GM19397 (cell line): ENCODE measurements at regions not wholly inside any gene's neighbourhood (a gene's known extent, or its start where the extent isn't known, plus 50 kb on each side); places are given as distances from the start of the nearest gene placed in this dataset.

Experiments
- ATAC-seq: cut with Tn5 transposase; IDR thresholded peaks from one replicate; pipeline ENCODE4 v1.9.1; 2021; ENCODE audit warnings: mild to moderate bottlenecking, moderate library complexity; ENCODE audit not compliant: unreplicated experiment

GRCh38 chrX:7233580-7234406 is 85.8 kb upstream of the PUDP start:
- no peak for ATAC-seq

- ATAC-seq = no peak
Measured at GRCh38 chrX:7228226-7228625, 80.3 kb upstream of the PUDP start.

DNA sequence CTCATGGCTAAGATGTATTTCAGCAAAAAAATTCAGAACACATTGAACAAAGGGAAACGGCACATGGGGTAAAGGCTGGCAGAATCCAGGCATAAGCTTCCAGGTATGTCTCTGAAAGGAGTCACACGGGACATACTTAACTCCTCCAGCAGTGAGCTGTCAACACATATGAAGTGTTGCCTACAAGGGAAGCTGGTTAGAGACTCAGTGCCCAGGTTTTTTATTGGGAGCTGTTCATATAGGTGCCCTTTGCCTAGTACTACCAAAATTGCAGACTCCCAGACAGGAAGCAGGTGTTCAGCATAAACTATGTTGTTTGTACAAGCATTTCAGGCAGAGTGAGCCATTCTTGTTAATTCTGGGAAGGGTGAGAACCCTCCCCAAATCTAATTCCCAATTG is 77.4 kb upstream of the PUDP start:
- no peak for ATAC-seq

DNA sequence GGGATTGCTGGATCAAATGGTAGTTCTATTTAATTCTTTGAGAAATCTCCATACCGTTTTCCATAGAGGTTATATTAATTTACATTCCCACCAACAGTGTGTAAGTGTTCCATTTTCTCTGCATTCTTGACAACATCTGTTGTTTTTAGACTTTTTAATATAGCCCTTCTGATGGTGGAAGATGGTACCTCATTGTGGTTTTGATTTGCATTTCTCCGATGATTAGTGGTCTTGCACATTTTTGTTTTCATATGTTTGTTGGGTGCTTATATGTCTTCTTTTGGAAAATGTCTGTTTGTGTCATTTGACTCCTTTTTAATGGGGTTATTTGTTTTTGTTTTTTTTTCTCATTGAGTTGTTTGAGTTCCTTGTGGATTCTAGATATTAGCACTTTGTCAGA is 75.3 kb upstream of the PUDP start:
- ATAC-seq = no peak

GRCh38 chrX:7220121-7220520 is 72.2 kb upstream of the PUDP start:
- no peak for ATAC-seq

DNA sequence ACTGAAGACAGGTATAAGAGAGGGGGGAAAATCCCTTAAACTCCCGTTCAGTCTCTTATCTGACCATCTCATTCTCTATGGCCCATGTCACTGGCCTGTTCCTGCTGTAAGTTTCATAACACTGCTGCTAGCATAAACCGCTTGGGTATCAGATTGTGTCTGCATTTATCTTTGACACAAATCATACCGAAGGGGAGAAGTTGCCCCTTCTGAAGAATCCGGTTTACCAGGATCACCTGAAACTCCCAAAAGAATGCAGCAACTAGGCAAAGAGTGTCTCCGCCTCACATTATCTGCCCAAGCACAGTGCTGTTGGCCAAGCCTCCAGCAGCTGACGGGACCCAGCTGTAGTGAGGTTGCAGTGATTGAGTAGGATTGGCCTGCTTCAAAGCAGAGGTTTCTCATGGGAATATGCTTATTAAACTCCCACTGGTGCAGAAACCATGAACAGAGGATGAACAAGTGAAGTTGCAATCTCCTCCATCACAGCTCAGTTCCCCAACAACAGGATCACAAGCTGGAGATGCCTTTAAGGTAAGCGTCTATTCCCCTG is 71.3 kb upstream of the PUDP start:
- ATAC-seq = no peak

DNA sequence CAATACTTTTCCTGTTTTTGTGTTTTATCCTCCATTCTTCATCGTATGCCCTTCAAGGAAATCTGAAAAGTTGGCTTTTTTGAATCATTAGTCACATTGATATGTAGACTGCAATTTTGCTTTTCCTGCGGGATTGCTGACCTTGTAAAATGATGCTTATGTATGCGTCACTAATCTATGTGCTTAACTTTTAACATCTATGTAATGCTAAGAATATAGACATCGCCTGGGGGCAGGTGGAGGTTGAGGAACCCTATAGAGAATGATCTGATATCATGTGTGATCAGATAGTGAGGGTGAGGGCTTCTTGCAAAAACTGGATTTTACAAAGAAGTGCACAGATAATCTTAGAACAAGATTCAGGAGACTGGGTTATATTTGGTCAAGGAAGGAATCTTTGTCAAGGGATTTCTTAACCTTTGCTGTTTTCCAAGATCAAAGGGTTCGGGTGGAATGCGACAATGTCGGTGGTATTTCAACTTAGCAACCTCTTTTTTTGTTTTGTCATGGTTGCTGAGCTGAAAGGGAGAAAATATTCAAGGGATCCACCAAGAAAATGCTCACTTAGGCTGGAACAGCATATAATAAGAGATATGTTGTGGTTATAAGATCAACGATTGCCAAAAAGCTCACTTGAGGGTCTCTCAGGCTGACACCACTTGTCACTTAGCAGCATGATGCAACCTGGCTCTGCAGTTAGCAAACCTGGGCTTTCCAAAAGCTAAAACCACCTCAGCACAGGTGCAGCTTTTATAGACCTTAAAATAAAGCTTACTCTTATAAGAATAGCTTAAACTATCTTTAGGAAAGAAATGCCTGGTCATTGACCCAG is 70.6 kb upstream of the PUDP start:
- no peak for ATAC-seq

- ATAC-seq = no peak
Measured at GRCh38 chrX:7216981-7217587, 69.1 kb upstream of the PUDP start.

- ATAC-seq = no peak
Measured at GRCh38 chrX:7215842-7216241, 67.9 kb upstream of the PUDP start.

DNA sequence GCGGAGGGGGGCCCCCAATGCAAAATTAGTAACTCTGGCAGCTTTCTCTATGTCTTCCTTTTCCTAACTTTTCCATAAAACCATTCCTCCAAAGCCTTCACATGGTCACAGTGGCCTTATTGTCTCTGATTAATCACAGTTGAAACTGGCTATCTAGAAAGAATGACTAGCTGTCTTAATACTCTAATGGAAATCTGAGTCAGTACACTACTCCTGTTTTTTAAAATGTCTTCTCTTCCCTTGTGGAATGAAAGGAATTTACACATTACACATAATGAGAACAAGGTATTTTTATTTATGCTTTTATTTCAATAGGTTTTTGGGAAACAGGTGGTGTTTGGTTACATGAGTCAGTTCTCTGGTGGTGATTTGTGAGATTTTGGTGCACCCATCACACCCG is 66.3 kb upstream of the PUDP start:
- no peak for ATAC-seq

GRCh38 chrX:7205037-7205577 is 57.2 kb upstream of the PUDP start:
- ATAC-seq = no peak

- ATAC-seq = no peak
Measured at GRCh38 chrX:7204619-7205018, 56.7 kb upstream of the PUDP start.

DNA sequence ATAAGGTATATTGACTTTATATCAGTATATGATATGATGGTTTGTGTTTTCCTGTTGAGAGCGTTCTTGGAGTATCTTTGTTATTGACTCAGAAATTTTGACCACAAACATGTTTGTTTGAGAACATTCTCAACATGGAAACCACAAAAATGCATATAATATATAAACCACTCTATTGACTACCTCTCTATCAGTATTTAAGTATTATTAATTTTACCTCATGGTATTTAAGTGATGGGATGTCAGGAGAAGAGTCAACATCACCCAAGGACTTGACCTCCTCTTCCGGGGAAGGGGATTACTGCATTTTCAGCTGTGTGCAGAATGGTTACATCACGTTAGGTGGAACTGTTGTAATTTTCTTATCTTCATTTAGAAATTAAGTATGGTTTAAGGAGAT is 54.3 kb upstream of the PUDP start:
- ATAC-seq = no peak

DNA sequence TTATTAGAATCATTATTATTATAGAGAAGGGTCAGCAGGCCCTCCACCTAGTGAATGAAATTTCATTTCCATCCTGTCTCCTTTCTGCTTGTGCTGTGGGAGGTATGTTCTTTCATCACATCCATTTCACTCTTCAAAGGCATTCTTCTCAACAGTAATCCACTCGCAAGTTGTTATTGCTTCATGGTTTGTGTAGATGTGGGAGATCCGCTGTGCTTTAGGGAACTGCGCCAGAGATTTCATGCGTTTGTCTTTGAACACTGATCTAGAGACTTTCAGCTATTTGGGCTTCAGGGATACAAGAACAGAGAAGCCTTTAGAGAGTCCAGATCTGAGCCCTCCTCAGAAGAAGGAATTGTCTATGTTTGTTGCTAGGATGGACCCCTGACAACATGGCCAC is 53.5 kb upstream of the PUDP start:
- no peak for ATAC-seq

- ATAC-seq = no peak
Measured at GRCh38 chrX:7198499-7198898, 50.5 kb upstream of the PUDP start.
